ENCODE measurements at regions not wholly inside any gene's neighbourhood (a gene's known extent, or its start where the extent isn't known, plus 50 kb on each side); places are given as distances from the start of the nearest gene placed in this dataset.

DNA sequence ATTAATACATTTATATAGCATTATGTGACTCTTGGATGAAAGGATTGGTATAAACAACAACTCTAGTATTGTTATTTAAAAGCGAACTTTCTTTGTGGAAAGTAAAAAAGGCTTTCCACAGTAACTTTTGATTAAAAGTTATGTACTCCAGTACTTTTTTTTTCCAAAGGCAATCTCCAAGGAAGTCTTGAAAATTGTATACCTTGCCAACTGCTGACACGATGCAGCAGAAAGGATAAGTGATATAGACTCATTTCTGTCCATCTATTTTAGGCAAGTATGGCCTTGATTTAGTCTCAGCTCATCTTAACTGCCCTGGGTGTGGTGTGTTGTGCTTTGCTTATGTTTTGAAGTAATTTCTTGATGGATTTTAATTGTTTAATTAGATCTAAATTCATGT is 79.7 kb downstream of the OTOL1 start:
- in situ Hi-C loops (cut with HindIII; ENCODE audit: low sequenced_read_pairs), result no loop called here
- DNase-seq (ENCODE audit: low read depth), result no peak
- TF ChIP-seq, protein P1, sequence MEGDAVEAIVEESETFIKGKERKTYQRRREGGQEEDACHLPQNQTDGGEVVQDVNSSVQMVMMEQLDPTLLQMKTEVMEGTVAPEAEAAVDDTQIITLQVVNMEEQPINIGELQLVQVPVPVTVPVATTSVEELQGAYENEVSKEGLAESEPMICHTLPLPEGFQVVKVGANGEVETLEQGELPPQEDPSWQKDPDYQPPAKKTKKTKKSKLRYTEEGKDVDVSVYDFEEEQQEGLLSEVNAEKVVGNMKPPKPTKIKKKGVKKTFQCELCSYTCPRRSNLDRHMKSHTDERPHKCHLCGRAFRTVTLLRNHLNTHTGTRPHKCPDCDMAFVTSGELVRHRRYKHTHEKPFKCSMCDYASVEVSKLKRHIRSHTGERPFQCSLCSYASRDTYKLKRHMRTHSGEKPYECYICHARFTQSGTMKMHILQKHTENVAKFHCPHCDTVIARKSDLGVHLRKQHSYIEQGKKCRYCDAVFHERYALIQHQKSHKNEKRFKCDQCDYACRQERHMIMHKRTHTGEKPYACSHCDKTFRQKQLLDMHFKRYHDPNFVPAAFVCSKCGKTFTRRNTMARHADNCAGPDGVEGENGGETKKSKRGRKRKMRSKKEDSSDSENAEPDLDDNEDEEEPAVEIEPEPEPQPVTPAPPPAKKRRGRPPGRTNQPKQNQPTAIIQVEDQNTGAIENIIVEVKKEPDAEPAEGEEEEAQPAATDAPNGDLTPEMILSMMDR (IDR thresholded peaks at IDR 0.05; ENCODE audit: low read depth, low read length, missing control alignments), result no peak
- no peak overlapping the region for H3K4me3 ChIP-seq (ENCODE audit: low read depth, low read length)

DNA sequence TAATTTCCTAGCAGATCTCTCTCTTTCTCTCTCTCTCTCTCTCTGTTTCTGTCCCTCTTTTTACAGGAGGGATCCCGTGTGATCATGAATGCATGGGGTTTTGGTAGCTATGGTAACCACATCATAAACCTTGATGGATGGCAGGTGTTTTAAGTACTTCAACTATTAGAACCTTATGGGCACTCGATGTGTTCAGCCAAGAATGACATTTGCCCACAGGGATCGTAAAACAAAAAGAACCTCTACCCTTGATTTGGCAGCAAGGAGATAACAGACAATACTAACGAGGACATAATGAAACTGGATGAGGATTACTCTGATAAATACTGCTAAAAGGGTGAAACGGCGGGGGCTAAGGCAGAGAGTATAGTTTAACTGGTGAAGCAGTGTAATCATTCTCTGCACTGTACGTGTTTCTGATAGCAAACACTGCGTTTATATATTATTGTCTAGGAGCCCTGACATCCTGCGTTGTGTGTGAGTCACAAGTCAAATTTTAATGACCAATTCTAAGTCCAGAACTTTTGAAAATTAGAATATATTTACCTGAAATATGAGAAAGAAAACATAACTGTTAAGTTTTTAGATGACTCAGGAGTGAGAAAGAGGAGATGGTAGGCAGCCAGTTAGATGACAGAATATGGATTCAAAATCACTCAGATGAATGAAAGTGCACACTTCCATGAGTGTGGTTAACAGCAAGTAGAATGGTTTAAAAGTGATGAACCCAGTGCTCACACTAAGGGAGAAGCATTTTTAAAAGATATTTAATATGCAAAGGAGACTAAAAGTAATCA is 80.3 kb downstream of the OTOL1 start:
- H3K4me3 ChIP-seq (ENCODE audit: low read depth, low read length), result no peak overlapping the region
- no peak for DNase-seq (ENCODE audit: low read depth)
- in situ Hi-C loops (cut with HindIII; ENCODE audit: low sequenced_read_pairs), result no loop called here
- TF ChIP-seq, protein P1 (IDR thresholded peaks at IDR 0.05; ENCODE audit: low read depth, low read length, missing control alignments), result no peak

DNA sequence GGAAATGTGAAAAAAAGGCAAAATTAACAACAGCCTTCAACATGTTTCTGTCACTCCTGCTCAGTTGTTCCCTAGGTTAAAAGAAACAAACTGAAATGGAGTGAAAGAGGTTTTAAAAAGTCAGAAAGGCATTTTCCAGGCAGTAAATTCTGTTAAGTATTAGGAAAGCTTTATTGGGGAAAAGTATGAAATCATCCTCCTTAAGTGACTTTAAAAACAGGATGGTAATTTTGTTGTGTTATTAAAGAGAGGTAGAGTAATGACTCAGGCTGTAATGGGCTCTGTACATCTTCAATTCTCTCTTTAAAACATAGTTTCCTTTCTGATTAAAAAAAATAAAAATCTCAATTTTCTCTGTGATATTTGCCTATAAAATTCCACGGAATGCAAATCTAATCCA is 81.1 kb downstream of the OTOL1 start:
- DNase-seq (ENCODE audit: low read depth), result no peak
- in situ Hi-C loops (cut with HindIII; ENCODE audit: low sequenced_read_pairs), result no loop called here
- TF ChIP-seq, protein P1 (IDR thresholded peaks at IDR 0.05; ENCODE audit: low read depth, low read length, missing control alignments), result no peak
- H3K4me3 ChIP-seq (ENCODE audit: low read depth, low read length), result no peak overlapping the region

DNA sequence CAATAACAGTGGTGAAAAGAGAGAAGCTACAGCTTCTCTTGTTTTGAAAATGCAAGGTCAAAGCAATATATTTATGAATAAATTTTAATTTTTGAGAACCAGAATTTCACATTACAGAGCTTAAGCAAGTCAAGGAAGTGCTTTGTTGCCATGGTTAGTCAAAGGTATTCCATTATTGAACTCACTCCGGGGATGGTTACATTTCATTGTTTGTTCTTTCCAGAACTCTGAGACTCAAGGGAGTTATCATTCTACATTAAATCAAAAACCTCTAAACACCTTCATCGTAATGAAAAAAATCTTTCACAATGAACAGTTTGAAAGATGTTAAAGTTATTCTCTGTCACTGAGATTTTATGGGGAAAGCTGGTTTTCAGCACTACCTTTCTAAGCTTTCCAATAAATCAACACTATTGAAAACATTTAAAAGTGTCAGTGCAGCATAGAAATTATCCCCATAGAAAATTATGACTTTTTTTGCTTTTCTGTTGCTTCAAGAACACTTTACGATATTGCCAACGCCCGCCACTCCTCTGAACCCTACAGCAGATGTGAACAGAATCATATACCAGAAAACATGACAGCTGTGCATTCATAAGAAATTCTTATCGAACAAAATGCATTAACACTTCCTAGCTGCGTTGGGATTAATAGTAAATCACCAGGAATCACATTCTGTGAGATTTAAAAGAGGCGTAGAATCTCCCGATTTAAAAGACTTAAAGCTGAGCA is 83.0 kb downstream of the OTOL1 start:
- TF ChIP-seq, protein P1 (IDR thresholded peaks at IDR 0.05; ENCODE audit: low read depth, low read length, missing control alignments), result no peak
- no peak for DNase-seq (ENCODE audit: low read depth)
- H3K4me3 ChIP-seq (ENCODE audit: low read depth, low read length), result no peak overlapping the region
- in situ Hi-C loops (cut with HindIII; ENCODE audit: low sequenced_read_pairs), result no loop called here

DNA sequence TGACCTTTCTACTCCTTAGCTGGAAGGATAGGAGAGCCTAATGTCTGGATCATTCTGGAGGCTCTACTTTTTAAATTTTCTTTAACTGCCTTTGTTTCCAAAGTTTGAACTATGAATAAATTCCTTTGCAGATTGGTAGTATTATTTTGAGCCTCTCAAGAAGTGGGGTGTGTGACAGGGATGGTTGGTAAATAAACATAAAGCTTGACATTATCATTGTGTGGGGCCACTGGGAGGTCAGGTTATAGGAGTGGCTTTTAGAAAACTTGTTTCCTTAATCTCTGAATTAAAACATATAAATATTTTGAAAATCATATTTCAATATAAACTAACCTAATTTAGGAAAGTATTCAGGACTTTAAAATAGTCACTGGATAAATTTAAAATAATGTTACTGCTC is 89.3 kb downstream of the OTOL1 start:
- in situ Hi-C loops (cut with HindIII; ENCODE audit: low sequenced_read_pairs), result no loop called here
- TF ChIP-seq, protein P1 (IDR thresholded peaks at IDR 0.05; ENCODE audit: low read depth, low read length, missing control alignments), result no peak

DNA sequence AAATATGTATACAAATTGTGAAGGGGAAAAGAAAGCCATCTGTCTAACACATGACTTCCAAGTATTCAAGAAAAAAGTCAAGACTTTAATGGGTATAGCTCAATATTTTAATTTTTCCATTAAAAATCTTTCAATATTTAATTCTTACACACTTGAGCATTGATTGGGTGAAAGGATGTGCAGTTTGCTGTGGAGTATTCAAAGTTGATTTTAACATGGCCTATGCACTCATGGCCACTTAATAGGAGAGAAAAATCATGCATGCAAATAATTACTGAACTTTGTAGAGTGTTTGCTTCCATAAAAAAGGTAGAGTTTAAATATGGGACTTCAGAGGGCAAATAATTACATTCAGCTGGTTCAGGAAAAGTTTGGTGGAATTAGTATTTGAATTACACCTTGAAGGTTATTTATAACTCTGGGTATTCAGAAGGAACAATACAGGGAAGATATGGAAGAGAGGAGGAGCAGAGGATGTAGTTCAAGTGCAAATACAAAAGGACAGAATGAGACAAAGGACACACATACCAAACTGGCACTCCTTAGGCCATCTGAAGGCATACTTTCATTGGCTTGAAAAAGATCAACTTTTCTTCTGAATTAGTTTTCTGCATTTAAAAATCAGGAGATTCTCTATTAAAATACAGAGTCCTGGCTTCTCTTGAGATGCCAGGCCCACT is 90.1 kb downstream of the OTOL1 start:
- H3K4me3 ChIP-seq (ENCODE audit: low read depth, low read length), result no peak overlapping the region
- no peak for DNase-seq (ENCODE audit: low read depth)
- in situ Hi-C loops (cut with HindIII; ENCODE audit: low sequenced_read_pairs), result no loop called here
- TF ChIP-seq, protein P1 (IDR thresholded peaks at IDR 0.05; ENCODE audit: low read depth, low read length, missing control alignments), result no peak

More for the DNA sequence above, 89.3 kb downstream of the OTOL1 start:
- DNase-seq (ENCODE audit: low read depth), result no peak
- H3K4me3 ChIP-seq (ENCODE audit: low read depth, low read length), result no peak overlapping the region
